SK-N-SH (cell line): ENCODE measurements at regions not wholly inside any gene's neighbourhood (a gene's known extent, or its start where the extent isn't known, plus 50 kb on each side); places are given as distances from the start of the nearest gene placed in this dataset.

Experiments used
- CTCF ChIP-seq: fragments of 200-600 bp; sonication (generic); IDR thresholded peaks from 2 replicates; pipeline ENCODE4 v1.6.1; 2017; ENCODE audit warnings: antibody characterized with exemption, mild to moderate bottlenecking, moderate library complexity
- EZH2phosphoT487 ChIP-seq: fragments of 200-600 bp; sonication (generic); IDR thresholded peaks from 2 replicates; pipeline ENCODE4 v1.6.1; 2017; ENCODE audit warnings: low read depth, mixed run types, mild to moderate bottlenecking, antibody characterized with exemption, moderate library complexity, borderline replicate concordance
- GABPA ChIP-seq: IDR thresholded peaks from 2 replicates; pipeline ENCODE4 v1.4.0; 2012; ENCODE audit warnings: low read depth, mild to moderate bottlenecking
- GATA2 ChIP-seq: sonication (generic); formaldehyde crosslinking; IDR thresholded peaks from 2 replicates; pipeline ENCODE4 v1.5.0; 2020; ENCODE audit warnings: mild to moderate bottlenecking, missing genetic modification reagents
- JUND ChIP-seq: IDR thresholded peaks from 2 replicates; pipeline ENCODE4 v1.4.0; 2012
- NRF1 ChIP-seq: IDR thresholded peaks from 2 replicates; pipeline ENCODE4 v1.6.1; 2012; ENCODE audit warnings: low read depth, mild to moderate bottlenecking, low read length
- PBX3 ChIP-seq: IDR thresholded peaks from 2 replicates; pipeline ENCODE4; 2012
- POLR2AphosphoS5 ChIP-seq: IDR thresholded peaks from 2 replicates; pipeline ENCODE4 v1.6.1; 2012; ENCODE audit warnings: low read depth, low read length
- REST ChIP-seq: IDR thresholded peaks from 2 replicates; pipeline ENCODE4 v1.6.1; 2012; ENCODE audit warnings: mild to moderate bottlenecking, low read depth, low read length, moderate library complexity
- SMC3 ChIP-seq: IDR thresholded peaks from 2 replicates; pipeline ENCODE4 v1.6.1; 2012; ENCODE audit warnings: low read depth, low read length, improper control_type of control experiment
- TEAD4 ChIP-seq: IDR thresholded peaks from 2 replicates; pipeline ENCODE4 v1.4.0; 2012; ENCODE audit warnings: mild to moderate bottlenecking, borderline replicate concordance; ENCODE audit not compliant: insufficient read depth
- USF1 ChIP-seq: IDR thresholded peaks from 2 replicates; pipeline ENCODE4 v1.4.0; 2012; ENCODE audit warnings: low read depth, borderline replicate concordance

- TF ChIP-seq REST = no peak
- no peak for TF ChIP-seq NRF1
- TF ChIP-seq CTCF = no peak
- no peak for TF ChIP-seq EZH2phosphoT487
- no peak for TF ChIP-seq TEAD4
- no peak for TF ChIP-seq SMC3
- no peak for TF ChIP-seq GATA2
- TF ChIP-seq PBX3 = no peak
- TF ChIP-seq JUND = no peak
- no peak for TF ChIP-seq GABPA
- no peak for TF ChIP-seq USF1
- no peak for TF ChIP-seq POLR2AphosphoS5
Measured at GRCh38 chr13:33445024-33445423, 159.5 kb upstream of the STARD13 start.
